ENCODE measurements at regions not wholly inside any gene's neighbourhood (a gene's known extent, or its start where the extent isn't known, plus 50 kb on each side); places are given as distances from the start of the nearest gene placed in this dataset.
"Not testable (repeated sequence)": the region's sequence is repeated elsewhere in the genome, so short reads cannot be mapped to it uniquely, and the experiment has no call there.

DNA sequence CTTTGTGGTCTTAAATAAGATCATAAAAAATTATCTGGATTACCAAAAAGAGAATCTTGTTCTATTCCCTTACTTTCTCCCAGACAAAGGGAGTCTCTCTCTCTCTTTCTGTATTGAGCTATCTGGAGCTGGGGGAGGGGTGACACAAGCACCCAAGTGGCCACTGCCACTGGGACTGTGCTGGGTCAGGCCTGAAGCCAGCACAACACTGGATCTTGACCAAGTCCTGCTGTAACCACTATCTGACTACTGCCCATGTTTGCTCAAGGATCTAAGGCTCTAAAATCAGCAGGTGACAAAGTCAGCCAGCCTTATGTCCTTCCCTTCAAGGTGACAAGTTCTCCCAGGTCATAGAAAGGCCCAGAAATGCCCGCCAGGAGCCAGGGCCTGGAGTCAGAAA, 75.0 kb upstream of the SPATA16 start:
- DNase-seq (ENCODE audit: low spot score): no peak

DNA sequence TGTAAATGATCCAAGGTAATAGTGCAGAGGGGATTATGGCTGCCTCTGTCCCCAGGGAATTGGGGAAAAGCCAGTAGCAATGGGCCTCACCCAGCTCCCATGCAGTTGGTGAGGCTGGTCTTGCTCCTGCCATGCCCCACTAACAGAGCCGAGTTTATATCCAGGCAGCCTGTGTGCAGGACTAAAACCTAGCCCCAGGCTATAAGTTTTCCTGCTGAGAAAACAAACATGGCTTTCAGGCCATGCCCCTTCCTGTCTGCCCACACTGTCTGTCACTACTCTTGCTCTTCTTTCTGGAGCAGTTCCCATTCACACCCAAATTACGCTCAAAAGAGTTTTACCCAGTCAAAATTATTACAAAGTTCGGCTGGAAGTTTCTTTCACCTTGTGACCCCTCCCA, 73.5 kb upstream of the SPATA16 start:
- no peak for DNase-seq (ENCODE audit: low spot score)

- DNase-seq (ENCODE audit: low spot score): no peak
Observed at GRCh38 chr3:173199568-173199967, 58.5 kb upstream of the SPATA16 start.

- not testable (repeated sequence) for DNase-seq (ENCODE audit: low spot score)
Observed at GRCh38 chr3:173194868-173195267, 53.8 kb upstream of the SPATA16 start.

GRCh38 chr3:173191611-173192010, 50.6 kb upstream of the SPATA16 start:
- DNase-seq (ENCODE audit: low spot score): no peak

Data from RKO (cell line).